Caco-2 (cell line): ENCODE measurements at regions not wholly inside any gene's neighbourhood (a gene's known extent, or its start where the extent isn't known, plus 50 kb on each side); places are given as distances from the start of the nearest gene placed in this dataset.

Experiments used
- BruUV-seq: library from RNA; stranded (reverse); fragments of 400-500 nt; replicated peaks from 2 replicates; lab custom pipeline; 2021; lab: Mats Ljungman, UMichigan
- CTCF ChIA-PET: fragments of 300-600 bp; sonication (Branson Sonifier 250); formaldehyde crosslinking; loops from one replicate; lab custom pipeline; 2022; ENCODE audit warnings: antibody characterized with exemption; lab: Charles Lee
- POLR2A ChIA-PET: fragments of 300-600 bp; sonication (Branson Sonifier 250); formaldehyde crosslinking; loops from one replicate; lab custom pipeline; 2022; ENCODE audit warnings: antibody characterized with exemption; lab: Charles Lee
- DNase-seq, 2 experiments: peaks; one replicate each; pipeline versions ENCODE4 v3.0.0 to v3.0.0-alpha.2; 2020 to 2022
- H3K27me3 ChIP-seq: replicated peaks from 2 replicates; pipeline ENCODE4 v1.6.0; 2011; ENCODE audit warnings: low read length; ENCODE audit not compliant: control insufficient read depth, insufficient read depth
- H3K36me3 ChIP-seq: 2 replicates; pipeline ENCODE4 v1.5.1; 2011; ENCODE audit warnings: low read length; ENCODE audit not compliant: control insufficient read depth, insufficient read depth
- H3K4me1 ChIP-seq: fragments of 250-450 bp; sonication (Bioruptor Pico); 2 replicates; pipeline ENCODE4 v1.5.1; 2020; ENCODE audit warnings: mild to moderate bottlenecking
- H3K4me3 ChIP-seq: 2 replicates; pipeline ENCODE4 v1.5.1; 2011; ENCODE audit warnings: low read depth, mild to moderate bottlenecking, control low read depth, low read length
- H3K9me3 ChIP-seq: fragments of 250-450 bp; sonication (Bioruptor Pico); 2 replicates; pipeline ENCODE4 v1.5.1; 2020; ENCODE audit warnings: mild to moderate bottlenecking, moderate library complexity
- H3K27ac Mint-ChIP-seq: one replicate; pipeline ENCODE4 v1.8.0; 2022; ENCODE audit warnings: mixed read lengths; ENCODE audit not compliant: unreplicated experiment
- H3K27me3 Mint-ChIP-seq: one replicate; pipeline ENCODE4 v1.8.0; 2022; ENCODE audit warnings: mixed read lengths; ENCODE audit not compliant: insufficient read depth, unreplicated experiment
- H3K36me3 Mint-ChIP-seq: one replicate; pipeline ENCODE4 v1.8.0; 2022; ENCODE audit warnings: mild to moderate bottlenecking, mixed read lengths; ENCODE audit not compliant: insufficient read depth, unreplicated experiment
- H3K4me1 Mint-ChIP-seq: one replicate; pipeline ENCODE4 v1.8.0; 2022; ENCODE audit warnings: low read depth, mixed read lengths; ENCODE audit not compliant: unreplicated experiment
- H3K4me3 Mint-ChIP-seq: one replicate; pipeline ENCODE4 v1.8.0; 2022; ENCODE audit warnings: mild to moderate bottlenecking, moderate library complexity, mixed read lengths; ENCODE audit not compliant: unreplicated experiment
- H3K9me3 Mint-ChIP-seq: one replicate; pipeline ENCODE4 v1.8.0; 2022; ENCODE audit warnings: mixed read lengths; ENCODE audit not compliant: unreplicated experiment
- CTCF ChIP-seq, 2 experiments: fragments of 200-600 bp in 1 of 2; IDR thresholded peaks; 1 replicate in 1 of 2; 2 replicates in 1 of 2; pipeline versions ENCODE4 v1.5.1 to v1.8.0; 2011 to 2022; ENCODE audit warnings: antibody characterized with exemption in 1 of 2, control low read depth in 1 of 2, inconsistent platforms in 1 of 2, low read depth in 1 of 2, low read length in 1 of 2, mild to moderate bottlenecking in 1 of 2, moderate library complexity in 1 of 2; ENCODE audit not compliant: insufficient read depth in 1 of 2, severe bottlenecking in 1 of 2, unreplicated experiment in 1 of 2
- intact Hi-C: fragments of 100-400 bp; cut with micrococcal nuclease; formaldehyde crosslinking; loops from one replicate; pipeline ENCODE4 v1.10.0; 2022; ENCODE audit not compliant: unreplicated experiment

- no TSS peak for BruUV-seq
- peaks cover 9% of the 10 kb centered on the region for H3K27me3 Mint-ChIP-seq
- H3K36me3 Mint-ChIP-seq: no peaks in the 10 kb centered on the region
- intact Hi-C loops: no loop called here
- Histone ChIP-seq H3K9me3 (no peaks in the 10 kb centered on the region), H3K4me3 (no peak overlapping the region), H3K27me3 (no peaks in the 10 kb centered on the region), H3K4me1 (no peaks in the 10 kb centered on the region), H3K36me3 (no peaks in the 10 kb centered on the region)
- no peak overlapping the region for H3K27ac Mint-ChIP-seq
- TF ChIP-seq CTCF (IDR thresholded peaks at IDR 0.05; ENCODE audit: insufficient read depth in 1 of 2, low read depth in 1 of 2, low read length in 1 of 2, severe bottlenecking in 1 of 2, unreplicated experiment in 1 of 2): no peak
- H3K9me3 Mint-ChIP-seq: no peaks in the 10 kb centered on the region
- DNase-seq: no peak
- ChIA-PET CTCF (no interaction called here), POLR2A (no interaction called here)
- no peaks in the 10 kb centered on the region for H3K4me1 Mint-ChIP-seq
- no peak overlapping the region for H3K4me3 Mint-ChIP-seq
These were observed 497.6 kb downstream of the SUCLA2 start for GRCh38 chr13:47503475-47503874.

- intact Hi-C loops: no loop called here
- Mint-ChIP-seq H3K27ac (no peak overlapping the region), H3K27me3 (peaks cover 12% of the 10 kb centered on the region), H3K9me3 (no peaks in the 10 kb centered on the region), H3K4me3 (no peak overlapping the region), H3K36me3 (no peaks in the 10 kb centered on the region), H3K4me1 (no peaks in the 10 kb centered on the region)
- no peak for TF ChIP-seq CTCF (IDR thresholded peaks at IDR 0.05; ENCODE audit: insufficient read depth in 1 of 2, low read depth in 1 of 2, low read length in 1 of 2, severe bottlenecking in 1 of 2, unreplicated experiment in 1 of 2)
- no peaks in the 10 kb centered on the region for H3K27me3 ChIP-seq
- no peaks in the 10 kb centered on the region for H3K9me3 ChIP-seq
- ChIA-PET POLR2A (no interaction called here), CTCF (no interaction called here)
- DNase-seq: no peak
- no peak overlapping the region for H3K4me3 ChIP-seq
- BruUV-seq: no TSS peak
- no peaks in the 10 kb centered on the region for H3K36me3 ChIP-seq
- no peaks in the 10 kb centered on the region for H3K4me1 ChIP-seq
These were observed 498.9 kb downstream of the SUCLA2 start for GRCh38 chr13:47502166-47502565.

GRCh38 chr13:47499358-47500150 is 501.5 kb downstream of the SUCLA2 start:
- no peak overlapping the region for H3K4me3 Mint-ChIP-seq
- ChIA-PET CTCF (no interaction called here), POLR2A (no interaction called here)
- no peaks in the 10 kb centered on the region for H3K36me3 ChIP-seq
- no peaks in the 10 kb centered on the region for H3K9me3 ChIP-seq
- TF ChIP-seq CTCF (IDR thresholded peaks at IDR 0.05; ENCODE audit: insufficient read depth in 1 of 2, low read depth in 1 of 2, low read length in 1 of 2, severe bottlenecking in 1 of 2, unreplicated experiment in 1 of 2): no peak
- no peak overlapping the region for H3K4me3 ChIP-seq
- H3K4me1 ChIP-seq: no peaks in the 10 kb centered on the region
- no TSS peak for BruUV-seq
- no peaks in the 10 kb centered on the region for H3K9me3 Mint-ChIP-seq
- H3K36me3 Mint-ChIP-seq: no peaks in the 10 kb centered on the region
- no peak overlapping the region for H3K27ac Mint-ChIP-seq
- DNase-seq: no peak
- intact Hi-C loops: no loop called here
- H3K4me1 Mint-ChIP-seq: no peaks in the 10 kb centered on the region
- H3K27me3 Mint-ChIP-seq: peaks cover 16% of the 10 kb centered on the region
- no peaks in the 10 kb centered on the region for H3K27me3 ChIP-seq
